NCI-H526 (cell line): ENCODE measurements at regions not wholly inside any gene's neighbourhood (a gene's known extent, or its start where the extent isn't known, plus 50 kb on each side); places are given as distances from the start of the nearest gene placed in this dataset.

Experiments used
- DNase-seq, 2 experiments: peaks; one replicate each; lab custom pipeline; 2025; lab: John Stamatoyannopoulos, UW

DNA sequence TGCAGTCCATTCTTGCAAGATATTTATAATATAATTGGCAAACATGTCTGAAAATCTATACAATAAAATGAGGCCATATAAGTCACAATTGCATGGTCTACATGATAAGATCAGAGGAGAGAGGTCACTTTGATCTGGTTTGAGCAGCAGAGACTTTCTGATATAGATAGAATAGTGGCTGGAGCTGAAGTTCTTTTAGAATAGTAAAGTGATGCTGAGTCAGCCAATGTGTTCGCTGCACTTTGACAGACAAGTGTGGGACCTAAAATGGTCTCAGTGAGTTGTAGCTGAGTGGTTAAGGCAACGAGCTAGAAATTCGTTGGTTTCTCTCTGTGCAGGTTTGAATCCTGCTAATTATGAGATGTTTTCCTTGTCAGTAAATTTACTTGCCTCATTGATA is 257.0 kb upstream of the C11orf87 start:
- DNase-seq: no peak

DNA sequence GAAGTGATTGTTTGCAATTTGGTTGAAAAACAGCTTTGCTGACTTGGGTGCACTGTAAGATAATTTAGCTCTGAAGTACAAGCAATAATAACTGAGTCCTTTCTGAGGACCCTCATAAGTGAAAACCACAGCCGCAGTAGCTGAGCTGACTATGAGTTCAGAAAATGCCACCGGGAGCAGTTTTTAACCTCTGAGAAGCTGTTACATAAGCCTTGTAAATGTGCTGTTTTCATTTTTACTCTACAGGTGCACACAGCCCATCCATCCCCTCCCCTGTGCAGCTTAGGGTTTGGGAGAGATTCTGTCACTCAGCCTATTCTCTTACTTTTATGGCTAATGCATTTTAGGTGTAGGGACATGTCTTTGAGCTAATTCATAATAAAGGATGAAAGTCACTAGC is 255.5 kb upstream of the C11orf87 start:
- DNase-seq: no peak

DNA sequence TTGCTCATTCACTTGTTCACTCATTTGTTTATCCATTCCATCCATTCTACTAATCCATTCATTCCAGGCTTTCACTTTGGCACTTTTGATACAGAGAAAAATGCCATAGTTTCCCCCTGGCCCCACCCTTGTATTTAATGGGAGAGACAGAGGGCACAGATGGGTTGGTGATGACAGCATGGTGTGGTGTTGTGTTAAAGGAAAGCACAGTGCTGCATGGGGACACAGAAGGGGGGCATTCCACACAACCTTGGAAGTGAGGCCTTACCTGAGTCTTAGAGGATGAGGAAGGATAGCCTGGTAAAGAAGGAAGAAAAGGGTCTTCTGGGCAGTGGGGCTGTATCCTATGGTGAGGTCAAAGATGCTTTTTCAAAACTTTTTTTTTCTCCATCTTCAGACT is 248.5 kb upstream of the C11orf87 start:
- no peak for DNase-seq

DNA sequence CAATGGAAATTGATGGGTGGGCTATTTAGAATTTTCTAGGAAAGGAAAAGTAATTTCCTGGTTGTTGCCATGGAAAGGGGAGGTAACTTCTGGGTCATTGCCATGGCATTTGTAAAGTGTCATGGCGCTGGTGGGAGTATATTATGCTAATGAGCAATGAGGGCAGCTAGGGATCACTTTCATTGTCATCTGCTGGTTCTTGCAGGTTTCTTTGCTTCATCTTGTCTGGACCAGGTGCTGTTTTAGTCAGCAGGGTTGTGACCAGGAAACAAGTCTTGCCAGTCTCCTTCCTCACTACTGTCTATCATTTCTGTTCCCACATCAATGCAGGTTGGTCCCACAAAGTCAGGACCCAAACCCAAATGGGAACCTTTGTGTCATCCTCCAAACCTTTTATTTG is 237.6 kb upstream of the C11orf87 start:
- DNase-seq: no peak

DNA sequence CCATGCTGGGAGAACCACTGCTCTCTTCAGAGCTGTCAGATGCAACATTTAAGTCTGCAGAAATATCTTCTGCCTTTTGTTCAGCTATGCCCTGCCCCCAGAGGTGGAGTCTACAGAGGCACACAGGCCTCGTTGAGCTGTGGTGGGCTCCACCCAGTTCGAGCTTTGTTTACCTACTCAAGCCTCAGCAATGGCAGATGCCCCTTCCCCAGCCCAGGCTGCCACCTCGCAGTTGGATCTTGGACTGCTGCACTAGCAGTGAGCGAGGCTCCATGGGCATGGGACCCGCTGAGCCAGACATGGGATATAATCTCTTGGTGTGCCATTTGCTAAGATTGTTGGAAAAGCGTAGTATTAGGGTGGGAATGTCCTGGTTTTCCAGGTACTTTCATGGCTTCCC is 229.1 kb upstream of the C11orf87 start:
- no peak for DNase-seq

DNA sequence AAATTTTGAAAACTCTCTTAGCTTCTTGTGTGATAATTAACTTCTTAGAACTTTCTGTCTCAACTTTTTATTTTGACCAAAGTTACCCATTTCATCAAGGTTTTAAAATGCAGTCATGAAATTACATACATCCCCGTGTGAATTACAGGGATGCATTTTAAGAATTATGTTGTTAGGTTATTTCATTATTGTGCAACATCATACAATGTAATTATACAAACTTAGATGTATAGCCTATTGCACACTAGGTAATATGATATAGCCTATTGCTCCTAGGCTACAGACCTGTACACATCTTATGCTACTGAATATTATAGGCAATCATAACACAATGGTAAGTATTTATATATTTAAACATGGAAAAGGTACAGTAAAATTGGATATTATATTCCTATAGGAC is 228.1 kb upstream of the C11orf87 start:
- no peak for DNase-seq

DNA sequence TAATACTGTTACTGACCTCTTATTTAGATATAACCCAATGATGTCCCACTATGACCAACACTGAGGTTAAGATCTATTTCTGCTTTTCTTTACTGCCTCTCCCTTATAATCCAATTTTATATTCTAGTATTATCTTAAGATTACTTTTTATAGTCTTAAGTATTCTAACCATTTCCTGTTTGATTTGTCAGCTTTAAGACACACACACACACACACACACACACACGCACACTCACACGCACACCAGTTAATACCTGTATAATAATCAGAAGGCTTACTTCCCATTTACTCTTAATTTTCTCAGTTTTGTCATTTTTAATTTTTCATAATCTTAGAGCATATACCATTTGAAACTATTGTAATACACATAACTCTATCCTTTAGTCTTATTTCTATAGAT is 226.0 kb upstream of the C11orf87 start:
- DNase-seq: no peak

DNA sequence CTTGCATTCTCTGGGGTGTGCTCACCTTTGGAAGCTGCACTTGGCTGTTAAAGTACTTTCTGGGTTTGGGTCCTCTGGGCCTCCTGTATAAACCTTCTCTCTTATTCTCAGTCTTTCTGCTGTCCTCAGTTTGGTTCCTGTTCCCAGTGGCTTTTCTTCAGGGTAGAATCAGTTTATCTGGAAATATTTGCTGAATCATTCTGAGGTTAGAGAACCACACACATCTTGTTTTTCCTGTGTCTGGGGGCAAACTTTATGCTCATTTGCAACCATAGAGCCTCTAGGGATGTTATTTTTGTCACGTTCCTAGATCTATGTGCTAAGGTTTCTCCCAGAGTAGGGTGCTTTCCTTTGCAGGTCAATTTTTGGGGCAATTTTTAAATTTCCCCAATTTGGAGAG is 224.3 kb upstream of the C11orf87 start:
- DNase-seq: no peak

DNA sequence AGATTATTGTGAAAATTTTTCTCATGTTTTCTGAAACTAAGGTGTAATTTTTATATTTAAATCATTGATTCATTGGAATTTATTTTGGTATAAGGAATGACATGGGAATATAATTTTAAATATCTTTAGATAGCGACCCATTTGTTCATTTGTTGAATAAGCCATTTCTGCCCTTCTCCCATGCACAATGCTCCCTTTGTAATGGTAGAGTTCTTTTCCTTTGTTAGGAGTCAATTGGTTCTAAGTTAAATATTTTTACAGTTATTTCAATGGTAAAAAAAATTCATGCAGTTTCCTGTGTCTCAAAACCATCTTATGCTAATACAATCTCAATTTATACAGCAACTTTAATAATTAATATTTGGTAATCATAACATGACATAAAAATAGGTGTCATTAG is 218.8 kb upstream of the C11orf87 start:
- DNase-seq: no peak

DNA sequence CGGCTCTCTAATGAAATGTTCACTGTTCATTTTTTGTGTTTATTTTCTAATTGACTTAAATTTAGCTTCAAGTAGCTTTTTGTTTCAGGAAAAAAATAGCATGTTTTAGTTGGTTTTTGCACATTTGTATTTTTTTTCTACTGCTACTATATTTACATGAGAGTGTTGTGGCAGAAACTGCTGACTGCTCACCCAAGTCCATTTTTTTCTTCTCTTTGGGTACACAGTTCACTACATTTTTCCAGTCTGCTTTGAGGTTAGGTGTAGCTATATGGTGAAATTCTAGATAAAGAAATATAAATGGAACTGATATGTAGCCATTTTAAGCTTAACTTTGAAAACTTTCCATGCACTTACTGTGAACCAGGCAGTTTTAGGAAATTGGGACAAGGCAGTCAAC is 216.7 kb upstream of the C11orf87 start:
- no peak for DNase-seq

DNA sequence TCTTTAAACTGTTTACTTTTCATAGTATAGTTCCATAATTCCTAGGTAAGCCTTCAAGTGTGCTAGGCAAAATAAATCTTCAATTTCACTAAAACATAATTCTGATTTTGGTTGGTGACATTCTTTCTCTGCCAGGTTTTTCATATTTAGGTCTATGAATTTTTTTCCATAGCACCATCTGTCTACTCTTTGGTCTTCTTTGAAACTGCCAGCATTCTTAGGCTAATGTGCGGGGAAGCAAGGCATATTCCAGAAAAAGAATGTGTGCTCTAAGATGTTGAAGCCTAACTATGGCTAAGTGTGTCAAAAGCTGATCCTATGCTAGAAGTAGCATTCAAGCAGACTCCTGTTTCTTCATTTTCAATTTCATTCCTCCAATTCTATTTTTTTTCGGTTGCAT is 213.9 kb upstream of the C11orf87 start:
- DNase-seq: no peak

DNA sequence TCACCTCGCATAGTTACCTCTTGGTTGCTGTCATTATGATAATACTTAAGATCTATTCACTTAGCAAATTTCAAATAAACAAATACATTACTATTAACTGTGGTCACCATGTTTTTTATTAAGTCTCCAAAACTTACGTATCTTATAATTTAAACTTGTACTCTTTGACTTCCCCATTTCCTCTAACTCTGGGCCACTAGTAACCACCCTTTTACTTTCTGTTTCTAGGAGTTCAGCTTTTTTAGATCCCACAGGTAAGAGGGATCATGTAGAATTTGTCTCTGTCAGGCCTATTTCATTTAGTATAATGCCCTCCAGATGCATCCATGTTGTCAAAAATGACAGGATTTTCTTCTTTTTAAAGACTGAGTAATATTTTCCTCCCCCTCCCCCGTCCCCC is 212.4 kb upstream of the C11orf87 start:
- DNase-seq: no peak

DNA sequence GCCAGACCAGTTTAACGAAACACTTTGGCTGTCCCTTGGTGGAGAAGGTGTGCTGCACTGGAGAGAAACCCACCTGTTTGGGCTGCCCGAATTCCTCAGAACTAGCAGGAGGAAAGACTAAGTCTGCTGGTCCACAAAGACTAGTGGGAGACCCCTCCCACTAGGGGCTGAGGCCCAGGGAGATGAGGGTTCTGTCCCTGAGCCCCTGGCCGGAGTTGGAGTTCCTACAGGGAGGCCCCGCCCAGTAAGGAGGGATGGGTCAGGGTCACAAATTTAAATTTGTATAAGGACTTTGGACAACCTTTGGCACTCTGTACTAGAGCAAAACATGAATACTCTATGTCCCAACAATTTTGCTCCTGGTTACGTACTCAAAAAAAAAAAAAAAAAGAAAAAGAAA is 200.8 kb upstream of the C11orf87 start:
- no peak for DNase-seq

DNA sequence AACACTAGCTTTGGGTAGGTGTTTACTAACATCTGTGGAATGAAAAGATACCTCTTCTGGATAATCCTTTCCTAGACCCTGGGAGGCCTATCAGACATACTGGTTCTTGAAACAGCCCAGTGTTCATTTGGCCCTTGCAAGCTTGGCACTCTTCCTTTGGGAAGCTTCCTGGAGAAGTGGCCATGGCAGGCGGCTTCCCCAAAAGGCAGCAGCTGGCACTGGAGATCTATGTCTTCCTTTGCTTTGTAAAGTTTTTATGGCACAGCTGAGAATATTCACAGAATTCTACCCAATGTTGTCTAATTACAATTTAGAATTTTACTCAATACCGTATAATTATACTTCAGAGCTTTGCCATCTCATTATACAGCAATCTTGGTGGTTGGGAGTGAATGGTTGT is 199.2 kb upstream of the C11orf87 start:
- no peak for DNase-seq

DNA sequence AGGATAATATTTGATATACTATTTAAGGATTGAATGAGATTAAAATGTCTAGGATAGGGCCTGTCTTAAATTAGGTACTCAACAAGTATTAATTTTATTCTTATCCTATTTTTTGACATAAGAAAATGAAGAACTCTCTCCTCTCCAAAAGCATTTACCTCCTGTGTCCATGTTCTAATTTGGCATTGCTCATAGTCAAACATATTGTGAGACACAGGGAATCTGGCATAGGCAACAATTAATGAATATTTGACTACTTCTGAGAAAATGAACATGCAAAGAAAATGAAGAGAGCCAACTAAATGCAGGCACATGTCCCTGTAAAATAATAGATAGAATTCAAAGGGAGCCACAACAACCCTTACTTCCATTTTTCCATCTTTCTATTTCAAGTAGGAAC is 198.5 kb upstream of the C11orf87 start:
- no peak for DNase-seq

DNA sequence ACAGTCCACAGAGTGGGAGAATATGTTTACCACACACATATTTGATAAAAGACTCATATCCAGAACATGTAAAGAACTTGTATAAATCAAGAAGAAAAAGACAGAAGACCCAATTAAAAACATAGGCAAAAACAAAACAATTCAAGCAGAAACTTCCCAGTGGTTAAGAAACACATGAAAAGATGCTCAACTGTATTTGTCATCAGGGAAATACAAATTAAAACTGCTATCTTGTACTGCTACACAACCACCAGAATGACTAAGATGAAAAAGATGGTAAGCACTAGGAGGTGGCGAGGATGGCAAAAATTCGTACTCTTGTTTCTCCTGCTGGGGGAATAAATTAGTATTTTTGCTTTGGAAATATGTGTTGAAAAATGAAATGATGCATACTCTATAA is 192.3 kb upstream of the C11orf87 start:
- DNase-seq: no peak

DNA sequence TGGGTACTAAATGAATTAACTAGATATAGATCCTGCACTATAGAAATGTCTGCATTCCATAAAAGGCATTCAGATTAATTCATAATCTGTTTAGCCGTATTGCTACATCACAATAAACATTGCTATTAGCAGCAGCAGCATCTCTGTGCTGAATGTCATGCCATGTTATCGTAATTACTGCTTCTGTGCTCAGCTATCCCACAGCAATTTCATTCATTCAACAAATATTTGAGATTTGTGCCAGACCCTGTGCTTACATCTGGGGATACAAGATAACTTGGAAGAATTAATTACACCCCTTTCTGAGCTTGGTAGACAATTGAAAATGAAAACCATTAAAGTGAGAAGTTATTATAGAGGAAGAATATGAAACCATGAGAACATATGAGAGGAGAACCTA is 185.8 kb upstream of the C11orf87 start:
- no peak for DNase-seq

DNA sequence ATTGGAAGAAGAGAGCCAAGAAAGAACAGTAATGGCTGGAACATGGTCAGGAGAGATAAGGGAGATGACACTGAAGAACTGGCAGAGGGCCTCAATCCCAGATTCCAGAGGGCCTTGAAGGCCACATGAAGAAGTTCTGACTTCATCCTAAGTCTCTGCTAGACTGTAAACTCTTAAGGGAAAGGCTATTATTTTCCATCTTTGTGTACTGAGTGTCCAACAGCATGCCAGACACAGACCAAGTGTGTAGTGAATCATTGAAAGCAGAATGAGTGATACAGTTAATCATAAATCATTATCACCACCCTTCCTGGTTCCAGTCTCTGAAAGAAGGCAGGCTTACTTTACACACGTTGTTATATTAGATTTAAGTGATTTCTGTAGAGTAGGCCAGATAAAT is 185.3 kb upstream of the C11orf87 start:
- no peak for DNase-seq

DNA sequence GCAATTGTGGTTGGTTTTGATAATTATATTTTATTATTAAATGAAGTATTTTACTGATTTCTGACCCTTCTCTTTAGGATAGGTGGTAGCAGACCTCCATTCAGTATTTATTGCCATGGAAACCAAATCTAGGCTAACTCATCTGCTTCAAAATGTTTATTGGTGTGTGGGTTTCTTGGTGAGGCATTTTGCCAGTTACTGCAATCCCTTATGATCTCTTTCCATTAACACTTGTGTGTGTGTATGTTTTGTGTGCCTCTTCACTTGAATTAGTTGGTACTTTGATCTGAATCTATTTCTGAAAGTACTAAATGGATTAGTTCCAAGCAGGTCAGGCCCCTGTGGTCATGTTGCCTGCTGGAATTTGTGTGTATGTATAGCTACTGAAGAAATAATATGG is 184.4 kb upstream of the C11orf87 start:
- DNase-seq: no peak

DNA sequence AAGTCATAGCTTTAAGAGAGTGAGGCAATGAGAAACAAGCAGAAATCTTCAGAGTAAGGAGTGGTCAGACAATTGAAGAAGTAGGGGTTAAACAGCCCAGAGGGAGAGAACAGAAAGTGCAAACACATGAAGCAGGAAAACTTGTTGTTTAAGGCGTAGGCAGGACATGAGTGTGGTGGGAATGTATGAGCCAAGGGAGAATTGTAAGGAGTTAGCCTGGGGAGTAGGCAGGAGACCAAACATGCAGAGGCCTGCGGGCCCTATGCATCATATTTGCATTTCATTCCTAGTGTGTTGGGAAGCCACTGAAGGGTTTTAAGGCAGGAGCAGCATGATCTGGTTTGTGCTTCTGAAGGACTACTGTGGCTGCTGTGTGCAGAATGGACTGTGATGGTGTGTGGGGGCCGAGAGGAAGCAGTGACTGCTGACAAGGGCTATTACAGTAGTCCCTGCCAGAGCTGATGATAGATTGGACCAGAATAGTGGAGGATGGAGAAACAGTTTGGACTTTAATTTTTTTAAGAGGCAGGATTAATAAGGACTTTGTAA is 179.9 kb upstream of the C11orf87 start:
- peak; percentile 83 to 91 for DNase-seq

DNA sequence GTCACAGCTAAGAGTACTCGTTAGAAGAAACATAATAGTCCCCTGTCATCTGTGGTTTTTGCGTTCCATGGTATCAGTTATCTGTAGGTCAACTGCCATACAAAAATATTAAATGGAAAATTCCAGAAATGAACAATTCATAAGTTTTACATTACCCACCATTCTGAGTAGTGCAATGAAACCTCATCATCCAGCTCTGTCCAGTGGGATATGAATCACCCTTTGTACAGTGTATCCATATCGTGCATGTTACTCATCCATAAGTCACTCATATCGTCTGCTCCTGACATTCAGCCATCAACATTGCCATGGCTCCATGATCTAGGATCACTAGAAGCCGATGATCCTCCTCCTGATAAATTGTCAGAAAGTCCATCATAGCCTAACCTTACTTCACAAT is 174.9 kb upstream of the C11orf87 start:
- no peak for DNase-seq

DNA sequence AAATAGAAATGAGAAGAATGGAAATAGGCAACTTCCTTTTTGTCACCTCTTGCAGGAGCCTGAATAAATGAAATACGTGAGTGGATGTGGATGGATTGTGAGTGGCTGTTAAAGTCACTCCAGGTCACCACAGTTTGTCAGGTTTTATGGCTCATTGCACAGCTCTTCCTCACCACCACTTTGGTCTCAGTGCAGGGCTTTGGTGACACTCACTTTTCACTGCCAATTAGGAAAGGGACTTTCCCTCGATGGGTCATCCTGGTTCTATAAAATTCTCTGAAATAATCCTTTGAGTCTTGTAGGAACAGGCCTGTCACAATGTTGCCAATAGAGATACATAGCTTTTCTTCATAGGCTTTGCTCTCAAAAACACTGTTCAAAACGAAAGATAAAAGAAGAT is 172.4 kb upstream of the C11orf87 start:
- no peak for DNase-seq

DNA sequence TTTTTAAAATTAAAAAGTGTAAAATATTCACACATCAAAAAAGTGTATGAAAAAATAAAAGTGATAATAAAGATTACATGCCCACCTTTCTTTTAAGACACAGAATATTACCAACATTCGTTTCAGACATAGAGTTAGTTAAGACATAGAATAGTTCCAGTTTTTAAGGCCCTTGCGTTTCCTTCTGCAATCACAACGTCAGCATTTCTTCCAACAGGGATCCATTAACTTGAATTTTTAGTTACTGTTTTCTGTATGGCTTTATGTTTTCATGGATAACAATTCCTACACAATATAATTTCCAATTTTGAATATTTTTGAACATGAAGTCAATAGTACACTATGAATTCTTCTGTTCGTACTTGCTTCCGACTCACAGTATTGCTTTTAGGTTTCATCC is 170.8 kb upstream of the C11orf87 start:
- DNase-seq: no peak

DNA sequence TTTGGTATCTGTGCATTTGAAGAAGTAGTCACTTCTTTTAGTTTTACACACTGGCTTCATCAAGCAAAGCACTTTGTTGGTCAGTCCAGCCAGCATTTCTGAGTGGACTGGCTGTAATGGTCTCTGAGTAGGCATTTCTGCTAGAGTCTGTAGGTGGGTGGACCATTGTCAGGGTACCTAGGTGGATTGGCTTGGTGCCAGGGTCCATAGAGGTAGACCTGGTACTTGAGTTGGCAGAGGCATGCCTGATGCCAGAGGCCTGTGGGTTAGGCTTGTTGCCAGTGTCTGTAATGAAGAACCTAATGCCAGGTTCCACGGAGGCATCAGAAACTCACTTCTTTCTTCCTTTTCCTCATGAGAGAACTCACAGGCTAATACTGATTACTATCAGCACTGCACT is 157.9 kb upstream of the C11orf87 start:
- no peak for DNase-seq
